ENCODE measurements at regions not wholly inside any gene's neighbourhood (a gene's known extent, or its start where the extent isn't known, plus 50 kb on each side); places are given as distances from the start of the nearest gene placed in this dataset.

DNA sequence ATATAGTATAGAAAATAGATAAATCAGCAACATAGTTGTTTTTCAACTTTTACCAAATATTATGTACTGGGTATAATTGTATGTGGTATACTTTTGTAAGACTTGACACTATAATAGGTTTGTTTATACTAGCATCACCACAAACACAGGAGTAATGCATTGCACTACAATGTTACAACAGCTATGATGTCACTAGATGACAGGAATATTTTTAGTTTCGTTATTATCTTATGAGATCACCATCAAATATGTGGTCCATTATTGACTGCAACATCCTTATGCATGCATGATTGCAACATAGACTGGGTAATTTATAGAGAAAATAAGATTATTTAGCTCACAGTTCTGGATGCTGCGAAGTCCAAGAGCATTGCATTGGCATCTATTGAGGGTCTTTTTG is 678.4 kb upstream of the ZNF804A start:
- no peak overlapping the region for H3K27ac ChIP-seq (ENCODE audit: low read depth in 1 of 3, low read length in 2 of 3)
- FAIRE-seq: no peak
- WGBS, 3 donors: 79 to 86% (median 81%) methylated on average over 2 of the region's 2 CpGs

DNA sequence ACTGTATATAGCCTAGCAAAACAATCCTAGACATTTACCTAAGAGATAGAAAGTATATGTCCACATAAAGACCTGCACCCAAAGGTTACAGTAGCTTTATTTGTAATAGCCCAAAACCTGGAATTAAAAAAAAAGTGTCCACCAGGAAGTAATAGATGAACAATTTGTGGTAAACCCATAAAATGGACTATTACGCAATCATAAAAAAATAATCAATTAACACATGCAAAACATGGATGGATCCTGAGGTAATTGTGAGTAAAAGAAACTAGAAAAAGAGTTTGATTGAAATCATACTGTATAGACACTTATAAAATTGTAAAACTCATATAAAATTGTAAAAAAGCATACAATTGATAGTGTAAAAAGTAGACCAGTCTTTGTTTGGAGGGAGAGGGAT is 673.0 kb upstream of the ZNF804A start:
- Histone ChIP-seq H3K27me3 (ENCODE audit: control insufficient read depth in 3 of 3, insufficient read depth in 3 of 3, low read length in 3 of 3) (no peaks in the 10 kb centered on the region), H3K4me3 (ENCODE audit: low read depth in 1 of 3, low read length in 3 of 3) (no peak overlapping the region), H3K4me1 (ENCODE audit: control insufficient read depth in 3 of 3, insufficient read depth in 2 of 3, low read depth in 1 of 3, low read length in 2 of 3) (no peaks in the 10 kb centered on the region), H3K27ac (ENCODE audit: low read depth in 1 of 3, low read length in 2 of 3) (no peak overlapping the region), H3K9me3 (ENCODE audit: control insufficient read depth in 2 of 2, insufficient read depth in 1 of 2, low read depth in 1 of 2, low read length in 1 of 2) (peaks cover 0 to 3% of the 10 kb centered on the region in 2 donors), H3K36me3 (ENCODE audit: control insufficient read depth in 3 of 3, insufficient read depth in 2 of 3, low read depth in 1 of 3, low read length in 3 of 3) (no peaks in the 10 kb centered on the region)
- FAIRE-seq (no peak), DNase-seq (no peak)
- 92 to 94% (median 93%) methylated on average over 1 of the region's 1 CpG for WGBS, 3 donors

More for the DNA sequence above, 678.4 kb upstream of the ZNF804A start:
- H3K36me3 ChIP-seq (ENCODE audit: control insufficient read depth in 3 of 3, insufficient read depth in 2 of 3, low read depth in 1 of 3, low read length in 3 of 3): no peaks in the 10 kb centered on the region
- no peaks in the 10 kb centered on the region for H3K27me3 ChIP-seq (ENCODE audit: control insufficient read depth in 3 of 3, insufficient read depth in 3 of 3, low read length in 3 of 3)
- no peaks in the 10 kb centered on the region for H3K4me1 ChIP-seq (ENCODE audit: control insufficient read depth in 3 of 3, insufficient read depth in 2 of 3, low read depth in 1 of 3, low read length in 2 of 3)
- no peaks in the 10 kb centered on the region for H3K9me3 ChIP-seq (ENCODE audit: control insufficient read depth in 2 of 2, insufficient read depth in 1 of 2, low read depth in 1 of 2, low read length in 1 of 2)
- DNase-seq: no peak
- no peak overlapping the region for H3K4me3 ChIP-seq (ENCODE audit: low read depth in 1 of 3, low read length in 3 of 3)

DNA sequence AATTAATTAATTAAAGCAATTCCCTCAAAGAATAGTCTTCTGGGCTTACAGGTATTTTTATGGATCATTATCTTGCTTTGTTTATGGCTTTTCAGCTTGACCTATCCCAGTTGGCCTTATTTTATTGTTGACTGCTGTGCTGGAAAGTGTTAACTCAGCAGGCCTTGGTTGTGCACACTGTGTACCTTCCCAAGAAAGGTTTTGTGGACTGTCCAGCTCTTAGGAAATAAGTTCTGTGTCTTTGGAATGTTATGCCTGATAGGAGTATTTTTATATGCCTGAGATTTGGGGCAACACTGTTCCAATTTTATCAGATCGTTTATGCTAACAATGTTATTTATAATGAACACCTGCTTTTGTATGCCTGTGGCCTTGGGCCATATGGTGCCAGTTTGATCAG is 671.9 kb upstream of the ZNF804A start:
- 41 to 79% (median 42%) methylated on average over 1 of the region's 1 CpG for WGBS, 3 donors
- no peak overlapping the region for H3K27ac ChIP-seq (ENCODE audit: low read depth in 1 of 3, low read length in 2 of 3)
- FAIRE-seq (no peak), DNase-seq (no peak)
- no peaks in the 10 kb centered on the region for H3K27me3 ChIP-seq (ENCODE audit: control insufficient read depth in 3 of 3, insufficient read depth in 3 of 3, low read length in 3 of 3)
- peaks cover 0 to 3% of the 10 kb centered on the region in 2 donors for H3K9me3 ChIP-seq (ENCODE audit: control insufficient read depth in 2 of 2, insufficient read depth in 1 of 2, low read depth in 1 of 2, low read length in 1 of 2)
- H3K4me3 ChIP-seq (ENCODE audit: low read depth in 1 of 3, low read length in 3 of 3): no peak overlapping the region
- H3K4me1 ChIP-seq (ENCODE audit: control insufficient read depth in 3 of 3, insufficient read depth in 2 of 3, low read depth in 1 of 3, low read length in 2 of 3): no peaks in the 10 kb centered on the region
- H3K36me3 ChIP-seq (ENCODE audit: control insufficient read depth in 3 of 3, insufficient read depth in 2 of 3, low read depth in 1 of 3, low read length in 3 of 3): no peaks in the 10 kb centered on the region

DNA sequence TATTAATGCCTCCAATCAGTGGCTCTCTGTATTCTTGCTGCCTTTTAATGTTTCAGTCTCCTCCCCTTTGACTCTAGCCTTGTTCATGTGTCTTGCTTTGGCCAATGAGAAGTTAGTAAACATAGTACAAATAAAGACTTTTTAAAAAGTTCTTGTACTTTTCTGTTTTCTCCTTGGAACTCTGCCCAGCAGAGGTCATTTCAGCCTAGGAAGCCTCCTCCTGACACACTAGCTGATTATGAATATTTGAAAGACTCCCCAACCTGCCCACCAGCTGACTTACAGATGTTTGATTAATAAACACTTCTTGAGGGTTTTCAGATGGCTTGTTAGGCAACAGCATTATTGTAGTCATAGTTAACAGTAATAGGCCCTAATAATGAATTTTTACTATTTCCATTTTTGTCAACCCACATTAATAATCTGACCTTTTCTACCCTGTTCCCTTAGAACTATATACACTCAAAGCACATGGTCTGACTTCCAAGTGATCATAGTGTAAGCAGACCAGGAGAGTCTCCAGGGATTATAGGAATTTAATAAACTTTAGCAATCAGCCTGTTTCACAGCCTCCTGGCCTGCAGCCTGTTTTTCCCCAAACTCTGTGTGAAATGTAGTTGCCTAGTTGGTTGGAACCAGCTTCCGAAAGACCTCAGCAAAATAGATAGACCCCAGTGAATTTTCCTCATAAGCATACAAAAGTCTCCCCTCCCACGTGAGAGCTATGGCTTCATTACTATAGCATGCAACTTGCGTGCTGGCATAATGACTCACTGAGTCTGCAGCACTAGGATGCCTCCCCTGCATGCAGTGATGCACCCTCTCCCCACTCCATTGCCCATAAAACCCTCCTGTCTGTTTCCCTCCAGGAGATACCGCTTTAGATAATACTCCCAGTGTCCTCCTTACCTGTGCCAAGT is 670.7 kb upstream of the ZNF804A start:
- no peak overlapping the region for H3K27ac ChIP-seq (ENCODE audit: low read depth in 1 of 3, low read length in 2 of 3)
- 68 to 84% (median 79%) methylated on average over 4 of the region's 4 CpGs for WGBS, 3 donors
- FAIRE-seq: no peak

DNA sequence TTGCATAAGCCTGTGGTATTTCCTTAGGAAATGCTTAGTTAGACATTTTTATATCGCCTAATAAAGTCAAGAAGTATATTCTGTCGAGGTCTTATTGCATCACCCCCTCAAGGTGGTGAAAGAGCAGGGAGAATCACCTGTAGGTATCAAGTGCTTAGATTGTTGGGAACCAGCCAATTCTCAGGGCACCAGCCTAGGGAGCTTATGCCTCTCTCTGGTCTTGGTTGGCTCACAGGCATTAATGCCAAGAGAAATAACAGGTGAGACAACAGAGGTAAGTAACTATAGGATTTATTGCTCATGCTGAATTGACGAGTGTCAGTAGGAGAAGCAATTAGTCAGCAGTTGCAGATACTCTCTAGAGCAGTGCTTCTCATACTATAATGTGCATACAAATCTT is 663.3 kb upstream of the ZNF804A start:
- no peak for FAIRE-seq

More for the DNA sequence above, 670.7 kb upstream of the ZNF804A start:
- Histone ChIP-seq H3K4me3 (ENCODE audit: low read depth in 1 of 3, low read length in 3 of 3) (no peak overlapping the region), H3K27me3 (ENCODE audit: control insufficient read depth in 3 of 3, insufficient read depth in 3 of 3, low read length in 3 of 3) (no peaks in the 10 kb centered on the region), H3K9me3 (ENCODE audit: control insufficient read depth in 2 of 2, insufficient read depth in 1 of 2, low read depth in 1 of 2, low read length in 1 of 2) (peaks cover 0 to 3% of the 10 kb centered on the region in 2 donors), H3K4me1 (ENCODE audit: control insufficient read depth in 3 of 3, insufficient read depth in 2 of 3, low read depth in 1 of 3, low read length in 2 of 3) (no peaks in the 10 kb centered on the region), H3K36me3 (ENCODE audit: control insufficient read depth in 3 of 3, insufficient read depth in 2 of 3, low read depth in 1 of 3, low read length in 3 of 3) (no peaks in the 10 kb centered on the region)
- no peak for DNase-seq

DNA sequence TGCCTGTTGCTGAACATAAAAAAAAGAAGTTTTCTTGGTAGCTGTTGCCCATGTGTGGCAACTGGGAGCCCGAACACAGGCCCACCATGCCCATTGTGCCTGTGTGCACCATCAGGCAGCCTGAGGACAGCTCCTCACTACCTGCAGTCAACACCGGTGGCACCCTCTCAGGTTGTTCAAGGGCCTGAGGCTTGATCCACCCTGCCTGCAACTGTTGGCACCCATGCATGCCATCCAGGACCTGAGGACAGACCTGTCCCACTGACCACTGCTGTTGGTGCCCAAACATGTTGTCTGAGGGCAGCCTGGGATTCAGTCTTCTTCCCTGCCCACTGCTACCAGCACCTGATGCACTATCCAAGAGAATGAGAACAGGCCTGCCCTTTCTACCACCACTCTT is 661.1 kb upstream of the ZNF804A start:
- Histone ChIP-seq H3K27me3 (ENCODE audit: control insufficient read depth in 3 of 3, insufficient read depth in 3 of 3, low read length in 3 of 3) (no peaks in the 10 kb centered on the region), H3K36me3 (ENCODE audit: control insufficient read depth in 3 of 3, insufficient read depth in 2 of 3, low read depth in 1 of 3, low read length in 3 of 3) (no peaks in the 10 kb centered on the region), H3K27ac (ENCODE audit: low read depth in 1 of 3, low read length in 2 of 3) (no peak overlapping the region), H3K4me1 (ENCODE audit: control insufficient read depth in 3 of 3, insufficient read depth in 2 of 3, low read depth in 1 of 3, low read length in 2 of 3) (no peaks in the 10 kb centered on the region), H3K4me3 (ENCODE audit: low read depth in 1 of 3, low read length in 3 of 3) (no peak overlapping the region), H3K9me3 (ENCODE audit: control insufficient read depth in 2 of 2, insufficient read depth in 1 of 2, low read depth in 1 of 2, low read length in 1 of 2) (peaks cover 2 to 12% of the 10 kb centered on the region in 2 donors)
- 85 to 100% (median 86%) methylated on average over 2 of the region's 2 CpGs for WGBS, 3 donors
- DNase-seq: no peak
- FAIRE-seq: no peak

More for the DNA sequence above, 663.3 kb upstream of the ZNF804A start:
- Histone ChIP-seq H3K9me3 (ENCODE audit: control insufficient read depth in 2 of 2, insufficient read depth in 1 of 2, low read depth in 1 of 2, low read length in 1 of 2) (peaks cover 2 to 12% of the 10 kb centered on the region in 2 donors), H3K27ac (ENCODE audit: low read depth in 1 of 3, low read length in 2 of 3) (no peak overlapping the region), H3K36me3 (ENCODE audit: control insufficient read depth in 3 of 3, insufficient read depth in 2 of 3, low read depth in 1 of 3, low read length in 3 of 3) (no peaks in the 10 kb centered on the region), H3K4me3 (ENCODE audit: low read depth in 1 of 3, low read length in 3 of 3) (no peak overlapping the region), H3K27me3 (ENCODE audit: control insufficient read depth in 3 of 3, insufficient read depth in 3 of 3, low read length in 3 of 3) (no peaks in the 10 kb centered on the region), H3K4me1 (ENCODE audit: control insufficient read depth in 3 of 3, insufficient read depth in 2 of 3, low read depth in 1 of 3, low read length in 2 of 3) (no peaks in the 10 kb centered on the region)
- DNase-seq: no peak
- WGBS, 3 donors: 60 to 79% (median 70%) methylated on average over 3 of the region's 3 CpGs

DNA sequence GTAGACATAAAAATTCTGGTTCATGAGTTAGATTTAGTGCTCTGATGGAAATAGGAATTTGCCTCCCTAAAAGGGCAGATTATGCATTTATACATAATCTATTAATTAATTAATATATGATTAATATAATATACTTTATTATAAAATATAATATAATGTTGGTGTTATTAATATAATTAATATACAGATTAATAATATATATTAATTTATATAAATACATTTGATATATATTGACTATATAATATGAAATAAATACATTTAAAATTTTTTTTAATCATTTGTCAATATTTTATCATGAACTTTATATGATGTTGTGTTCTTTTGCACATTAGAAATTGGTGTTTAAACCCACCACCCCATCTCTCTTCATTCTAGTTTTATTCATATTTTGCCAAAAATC is 652.1 kb upstream of the ZNF804A start:
- Histone ChIP-seq H3K36me3 (ENCODE audit: control insufficient read depth in 3 of 3, insufficient read depth in 2 of 3, low read depth in 1 of 3, low read length in 3 of 3) (no peaks in the 10 kb centered on the region), H3K4me3 (ENCODE audit: low read depth in 1 of 3, low read length in 3 of 3) (no peak overlapping the region), H3K27me3 (ENCODE audit: control insufficient read depth in 3 of 3, insufficient read depth in 3 of 3, low read length in 3 of 3) (no peaks in the 10 kb centered on the region), H3K27ac (ENCODE audit: low read depth in 1 of 3, low read length in 2 of 3) (no peak overlapping the region), H3K4me1 (ENCODE audit: control insufficient read depth in 3 of 3, insufficient read depth in 2 of 3, low read depth in 1 of 3, low read length in 2 of 3) (no peaks in the 10 kb centered on the region), H3K9me3 (ENCODE audit: control insufficient read depth in 2 of 2, insufficient read depth in 1 of 2, low read depth in 1 of 2, low read length in 1 of 2) (no peaks in the 10 kb centered on the region)
- no peak for DNase-seq
- peak; percentile 57 for FAIRE-seq

DNA sequence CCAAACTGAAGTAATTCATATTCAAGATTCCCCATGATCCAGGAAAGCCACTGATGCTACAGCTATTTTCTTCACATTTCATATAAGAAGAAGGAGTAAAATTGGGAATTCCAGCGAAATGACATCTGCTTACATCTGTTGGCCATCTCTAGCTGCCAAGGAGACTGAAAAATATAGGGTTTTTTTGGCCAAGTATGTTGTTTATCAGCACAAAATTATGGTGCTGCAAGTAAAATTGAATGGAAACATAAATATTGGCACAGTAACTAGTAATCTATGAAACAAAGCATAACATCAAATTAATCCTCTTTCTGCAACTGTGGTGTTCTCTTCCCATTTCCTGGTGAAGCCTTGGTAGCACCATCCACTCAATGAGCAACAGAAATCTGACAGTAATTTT is 649.5 kb upstream of the ZNF804A start:
- H3K36me3 ChIP-seq (ENCODE audit: control insufficient read depth in 3 of 3, insufficient read depth in 2 of 3, low read depth in 1 of 3, low read length in 3 of 3): no peaks in the 10 kb centered on the region
- no peaks in the 10 kb centered on the region for H3K9me3 ChIP-seq (ENCODE audit: control insufficient read depth in 2 of 2, insufficient read depth in 1 of 2, low read depth in 1 of 2, low read length in 1 of 2)
- H3K4me1 ChIP-seq (ENCODE audit: control insufficient read depth in 3 of 3, insufficient read depth in 2 of 3, low read depth in 1 of 3, low read length in 2 of 3): no peaks in the 10 kb centered on the region
- DNase-seq: no peak
- no peak overlapping the region for H3K4me3 ChIP-seq (ENCODE audit: low read depth in 1 of 3, low read length in 3 of 3)
- whole genome bisulfite sequencing, 3 donors: 26 to 49% (median 46%) methylated on average over 1 of the region's 1 CpG
- no peaks in the 10 kb centered on the region for H3K27me3 ChIP-seq (ENCODE audit: control insufficient read depth in 3 of 3, insufficient read depth in 3 of 3, low read length in 3 of 3)
- no peak for FAIRE-seq
- H3K27ac ChIP-seq (ENCODE audit: low read depth in 1 of 3, low read length in 2 of 3): no peak overlapping the region

DNA sequence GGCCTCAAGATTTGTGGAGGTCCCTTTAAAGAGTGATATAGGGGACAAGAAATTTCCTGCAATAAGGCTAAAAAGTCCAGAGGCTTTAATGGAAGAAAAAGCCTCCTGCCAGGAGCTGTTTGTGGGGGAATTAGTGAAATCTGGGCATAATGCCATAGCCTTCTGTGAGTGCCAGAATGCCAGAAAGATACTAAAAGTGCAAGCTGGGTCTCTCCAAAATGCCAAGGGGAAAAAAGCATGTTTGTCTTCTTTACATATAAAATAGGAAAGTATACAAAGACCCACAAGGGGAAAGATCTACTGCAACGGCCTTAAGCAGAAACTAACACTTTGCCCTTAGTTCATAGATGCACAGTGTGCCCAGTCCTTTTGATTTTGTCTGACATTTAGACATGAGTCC is 647.7 kb upstream of the ZNF804A start:
- Histone ChIP-seq H3K9me3 (ENCODE audit: control insufficient read depth in 2 of 2, insufficient read depth in 1 of 2, low read depth in 1 of 2, low read length in 1 of 2) (no peaks in the 10 kb centered on the region), H3K4me1 (ENCODE audit: control insufficient read depth in 3 of 3, insufficient read depth in 2 of 3, low read depth in 1 of 3, low read length in 2 of 3) (no peaks in the 10 kb centered on the region), H3K27ac (ENCODE audit: low read depth in 1 of 3, low read length in 2 of 3) (no peak overlapping the region), H3K4me3 (ENCODE audit: low read depth in 1 of 3, low read length in 3 of 3) (no peak overlapping the region), H3K27me3 (ENCODE audit: control insufficient read depth in 3 of 3, insufficient read depth in 3 of 3, low read length in 3 of 3) (no peaks in the 10 kb centered on the region), H3K36me3 (ENCODE audit: control insufficient read depth in 3 of 3, insufficient read depth in 2 of 3, low read depth in 1 of 3, low read length in 3 of 3) (no peaks in the 10 kb centered on the region)
- DNase-seq (no peak), FAIRE-seq (no peak)
- WGBS, 3 donors: 78 to 85% (median 79%) methylated on average over 1 of the region's 1 CpG
